ENCODE measurements at regions not wholly inside any gene's neighbourhood (a gene's known extent, or its start where the extent isn't known, plus 50 kb on each side); places are given as distances from the start of the nearest gene placed in this dataset.

- H2AK5ac ChIP-seq (ENCODE audit: low read length), result no peak overlapping the region
- H2BK120ac ChIP-seq (ENCODE audit: low read depth, low read length), result no peak overlapping the region
- H3K27me3 ChIP-seq (ENCODE audit: insufficient read depth, low read length, poor library complexity), result no peaks in the 10 kb centered on the region
- no peaks in the 10 kb centered on the region for H3K4me1 ChIP-seq (ENCODE audit: control insufficient read depth, low read depth, low read length)
- no peak for DNase-seq
- no peak overlapping the region for H3K56ac ChIP-seq (ENCODE audit: low read length)
- H2BK5ac ChIP-seq (ENCODE audit: low read length), result no peak overlapping the region
- H2BK15ac ChIP-seq (replicated peaks; ENCODE audit: low read depth), result no peak overlapping the region
- H3K36me3 ChIP-seq (ENCODE audit: control insufficient read depth, insufficient read depth, low read length), result no peaks in the 10 kb centered on the region
- no peak overlapping the region for H3K23ac ChIP-seq (ENCODE audit: low read length)
- H3K4me3 ChIP-seq (ENCODE audit: low read length), result no peak overlapping the region
- no peak overlapping the region for H3K4ac ChIP-seq (ENCODE audit: low read depth, low read length)
- no peaks in the 10 kb centered on the region for H3K79me1 ChIP-seq (ENCODE audit: low read length)
- H3K9ac ChIP-seq (ENCODE audit: low read length), result no peak overlapping the region
- no peak overlapping the region for H4K8ac ChIP-seq (ENCODE audit: low read depth, low read length)
- H4K5ac ChIP-seq (ENCODE audit: low read length), result no peak overlapping the region
- H3K27ac ChIP-seq (ENCODE audit: low read depth, low read length), result no peak overlapping the region
- H3K79me2 ChIP-seq (ENCODE audit: control insufficient read depth, insufficient read depth, low read length), result no peaks in the 10 kb centered on the region
- no peak overlapping the region for H3K4me2 ChIP-seq (ENCODE audit: low read length)
- no peak overlapping the region for H3K18ac ChIP-seq (ENCODE audit: low read length)
Observed at GRCh38 chr6:119612911-119613381, 263.4 kb upstream of the MAN1A1 start.

- no peaks in the 10 kb centered on the region for H3K79me2 ChIP-seq (ENCODE audit: control insufficient read depth, insufficient read depth, low read length)
- H3K27me3 ChIP-seq (ENCODE audit: insufficient read depth, low read length, poor library complexity), result no peaks in the 10 kb centered on the region
- no peak overlapping the region for H2BK120ac ChIP-seq (ENCODE audit: low read depth, low read length)
- H3K18ac ChIP-seq (ENCODE audit: low read length), result no peak overlapping the region
- no peak overlapping the region for H2AK5ac ChIP-seq (ENCODE audit: low read length)
- no peaks in the 10 kb centered on the region for H3K4me1 ChIP-seq (ENCODE audit: control insufficient read depth, low read depth, low read length)
- H4K8ac ChIP-seq (ENCODE audit: low read depth, low read length), result peak overlapping the region; percentile 28
- no peaks in the 10 kb centered on the region for H3K36me3 ChIP-seq (ENCODE audit: control insufficient read depth, insufficient read depth, low read length)
- no CpG with 5 or more reads among the region's 3 CpGs for WGBS (ENCODE audit: extremely low coverage, insufficient coverage, low lambda C conversion rate)
- no peak overlapping the region for H3K27ac ChIP-seq (ENCODE audit: low read depth, low read length)
- H3K9ac ChIP-seq (ENCODE audit: low read length), result no peak overlapping the region
- no peak overlapping the region for H4K5ac ChIP-seq (ENCODE audit: low read length)
- no peak overlapping the region for H2BK15ac ChIP-seq (replicated peaks; ENCODE audit: low read depth)
- H3K4ac ChIP-seq (ENCODE audit: low read depth, low read length), result no peak overlapping the region
- no peaks in the 10 kb centered on the region for H3K79me1 ChIP-seq (ENCODE audit: low read length)
- H3K23ac ChIP-seq (ENCODE audit: low read length), result no peak overlapping the region
- DNase-seq, result peak; percentile 54
- no peak overlapping the region for H3K56ac ChIP-seq (ENCODE audit: low read length)
- no peak overlapping the region for H3K4me2 ChIP-seq (ENCODE audit: low read length)
- H3K4me3 ChIP-seq (ENCODE audit: low read length), result no peak overlapping the region
- H2BK5ac ChIP-seq (ENCODE audit: low read length), result no peak overlapping the region
Observed at GRCh38 chr6:119612176-119612891, 262.8 kb upstream of the MAN1A1 start.

GRCh38 chr6:119610754-119611153 lies 261.2 kb upstream of the MAN1A1 start:
- no peak overlapping the region for H2BK120ac ChIP-seq (ENCODE audit: low read depth, low read length)
- H3K4me2 ChIP-seq (ENCODE audit: low read length), result no peak overlapping the region
- no peak overlapping the region for H3K27ac ChIP-seq (ENCODE audit: low read depth, low read length)
- H2BK5ac ChIP-seq (ENCODE audit: low read length), result no peak overlapping the region
- no peak overlapping the region for H2AK5ac ChIP-seq (ENCODE audit: low read length)
- no peak for DNase-seq
- no peaks in the 10 kb centered on the region for H3K79me2 ChIP-seq (ENCODE audit: control insufficient read depth, insufficient read depth, low read length)
- H3K23ac ChIP-seq (ENCODE audit: low read length), result no peak overlapping the region
- no peak overlapping the region for H4K5ac ChIP-seq (ENCODE audit: low read length)
- no peak overlapping the region for H3K4ac ChIP-seq (ENCODE audit: low read depth, low read length)
- H3K56ac ChIP-seq (ENCODE audit: low read length), result no peak overlapping the region
- H4K8ac ChIP-seq (ENCODE audit: low read depth, low read length), result no peak overlapping the region
- no peaks in the 10 kb centered on the region for H3K4me1 ChIP-seq (ENCODE audit: control insufficient read depth, low read depth, low read length)
- H3K4me3 ChIP-seq (ENCODE audit: low read length), result no peak overlapping the region
- no peak overlapping the region for H2BK15ac ChIP-seq (replicated peaks; ENCODE audit: low read depth)
- H3K79me1 ChIP-seq (ENCODE audit: low read length), result no peaks in the 10 kb centered on the region
- H3K9ac ChIP-seq (ENCODE audit: low read length), result no peak overlapping the region
- H3K27me3 ChIP-seq (ENCODE audit: insufficient read depth, low read length, poor library complexity), result no peaks in the 10 kb centered on the region
- no peak overlapping the region for H3K18ac ChIP-seq (ENCODE audit: low read length)
- no CpG with 5 or more reads among the region's 1 CpG for WGBS (ENCODE audit: extremely low coverage, insufficient coverage, low lambda C conversion rate)
- H3K36me3 ChIP-seq (ENCODE audit: control insufficient read depth, insufficient read depth, low read length), result no peaks in the 10 kb centered on the region

DNA sequence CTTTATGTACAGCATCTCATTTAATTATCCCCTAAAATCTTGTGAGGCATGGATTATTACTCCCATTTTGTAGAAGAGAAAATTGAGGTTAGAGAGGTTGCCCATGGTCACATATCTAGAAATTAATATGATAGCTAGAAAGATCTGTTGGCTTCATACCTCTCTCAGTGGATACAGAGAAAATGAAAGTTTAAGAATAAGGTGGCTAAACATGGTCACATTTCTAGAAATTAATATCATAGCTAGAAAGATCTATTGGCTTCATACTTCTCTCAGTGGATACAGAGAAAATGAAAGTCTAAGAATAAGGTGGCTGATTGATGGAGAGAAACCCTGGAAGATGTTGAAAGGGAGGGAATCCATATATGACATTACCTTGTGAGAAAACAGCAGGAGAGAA lies 260.7 kb upstream of the MAN1A1 start:
- no peak overlapping the region for H3K4me2 ChIP-seq (ENCODE audit: low read length)
- no peaks in the 10 kb centered on the region for H3K79me2 ChIP-seq (ENCODE audit: control insufficient read depth, insufficient read depth, low read length)

DNA sequence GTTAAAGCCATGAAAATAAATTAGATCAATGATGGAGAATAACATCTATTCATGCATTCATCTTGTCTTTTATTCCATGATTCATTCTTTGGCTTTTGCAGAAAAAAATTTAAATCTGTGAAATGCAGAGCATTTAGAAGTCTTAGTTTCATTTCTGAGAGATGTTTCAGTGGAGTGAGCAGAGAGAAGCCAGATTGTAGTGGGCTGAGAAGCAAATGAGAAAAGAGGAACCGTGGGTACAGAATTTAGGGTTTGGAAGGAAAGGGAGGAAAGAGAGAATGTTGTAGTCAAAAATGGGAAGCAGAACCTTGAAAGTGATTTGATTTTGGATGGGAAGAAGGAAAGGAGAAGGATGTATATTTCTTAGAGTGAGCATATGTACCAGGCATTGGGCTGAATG lies 260.3 kb upstream of the MAN1A1 start:
- no peaks in the 10 kb centered on the region for H3K4me1 ChIP-seq (ENCODE audit: control insufficient read depth, low read depth, low read length)
- no peak overlapping the region for H2BK120ac ChIP-seq (ENCODE audit: low read depth, low read length)
- no peak overlapping the region for H3K4me2 ChIP-seq (ENCODE audit: low read length)
- no peaks in the 10 kb centered on the region for H3K79me1 ChIP-seq (ENCODE audit: low read length)
- H3K4me3 ChIP-seq (ENCODE audit: low read length), result no peak overlapping the region
- H3K18ac ChIP-seq (ENCODE audit: low read length), result no peak overlapping the region
- H2BK5ac ChIP-seq (ENCODE audit: low read length), result no peak overlapping the region
- H3K9ac ChIP-seq (ENCODE audit: low read length), result no peak overlapping the region
- H3K4ac ChIP-seq (ENCODE audit: low read depth, low read length), result no peak overlapping the region
- no peak overlapping the region for H4K5ac ChIP-seq (ENCODE audit: low read length)
- H3K23ac ChIP-seq (ENCODE audit: low read length), result no peak overlapping the region
- WGBS (ENCODE audit: extremely low coverage, insufficient coverage, low lambda C conversion rate), result 100% methylated on average over 1 of the region's 1 CpG
- H3K36me3 ChIP-seq (ENCODE audit: control insufficient read depth, insufficient read depth, low read length), result no peaks in the 10 kb centered on the region
- H4K8ac ChIP-seq (ENCODE audit: low read depth, low read length), result no peak overlapping the region
- no peaks in the 10 kb centered on the region for H3K27me3 ChIP-seq (ENCODE audit: insufficient read depth, low read length, poor library complexity)
- H3K79me2 ChIP-seq (ENCODE audit: control insufficient read depth, insufficient read depth, low read length), result no peaks in the 10 kb centered on the region
- no peak overlapping the region for H2AK5ac ChIP-seq (ENCODE audit: low read length)
- no peak overlapping the region for H3K27ac ChIP-seq (ENCODE audit: low read depth, low read length)
- H2BK15ac ChIP-seq (replicated peaks; ENCODE audit: low read depth), result no peak overlapping the region
- no peak overlapping the region for H3K56ac ChIP-seq (ENCODE audit: low read length)
- no peak for DNase-seq

More for the DNA sequence above, 260.7 kb upstream of the MAN1A1 start:
- no peak overlapping the region for H3K9ac ChIP-seq (ENCODE audit: low read length)
- H3K4me3 ChIP-seq (ENCODE audit: low read length), result no peak overlapping the region
- no peak overlapping the region for H2BK120ac ChIP-seq (ENCODE audit: low read depth, low read length)
- H4K8ac ChIP-seq (ENCODE audit: low read depth, low read length), result no peak overlapping the region
- no peaks in the 10 kb centered on the region for H3K4me1 ChIP-seq (ENCODE audit: control insufficient read depth, low read depth, low read length)
- H3K79me1 ChIP-seq (ENCODE audit: low read length), result no peaks in the 10 kb centered on the region
- no peak overlapping the region for H3K4ac ChIP-seq (ENCODE audit: low read depth, low read length)
- no peaks in the 10 kb centered on the region for H3K27me3 ChIP-seq (ENCODE audit: insufficient read depth, low read length, poor library complexity)
- no peak overlapping the region for H3K18ac ChIP-seq (ENCODE audit: low read length)
- H4K5ac ChIP-seq (ENCODE audit: low read length), result no peak overlapping the region
- no peak overlapping the region for H2AK5ac ChIP-seq (ENCODE audit: low read length)
- H2BK5ac ChIP-seq (ENCODE audit: low read length), result no peak overlapping the region
- no peaks in the 10 kb centered on the region for H3K36me3 ChIP-seq (ENCODE audit: control insufficient read depth, insufficient read depth, low read length)
- H3K23ac ChIP-seq (ENCODE audit: low read length), result no peak overlapping the region
- no peak for DNase-seq
- no peak overlapping the region for H3K27ac ChIP-seq (ENCODE audit: low read depth, low read length)
- no peak overlapping the region for H3K56ac ChIP-seq (ENCODE audit: low read length)
- H2BK15ac ChIP-seq (replicated peaks; ENCODE audit: low read depth), result no peak overlapping the region

GRCh38 chr6:119608994-119609393 lies 259.4 kb upstream of the MAN1A1 start:
- H3K27ac ChIP-seq (ENCODE audit: low read depth, low read length), result no peak overlapping the region
- H2AK5ac ChIP-seq (ENCODE audit: low read length), result no peak overlapping the region
- H3K79me2 ChIP-seq (ENCODE audit: control insufficient read depth, insufficient read depth, low read length), result no peaks in the 10 kb centered on the region
- peak; percentile 42 for DNase-seq
- no peaks in the 10 kb centered on the region for H3K36me3 ChIP-seq (ENCODE audit: control insufficient read depth, insufficient read depth, low read length)
- H3K18ac ChIP-seq (ENCODE audit: low read length), result no peak overlapping the region
- no peak overlapping the region for H3K4me2 ChIP-seq (ENCODE audit: low read length)
- no peak overlapping the region for H4K8ac ChIP-seq (ENCODE audit: low read depth, low read length)
- no peak overlapping the region for H3K23ac ChIP-seq (ENCODE audit: low read length)
- H3K4me1 ChIP-seq (ENCODE audit: control insufficient read depth, low read depth, low read length), result no peaks in the 10 kb centered on the region
- no peaks in the 10 kb centered on the region for H3K79me1 ChIP-seq (ENCODE audit: low read length)
- H3K9ac ChIP-seq (ENCODE audit: low read length), result no peak overlapping the region
- no peak overlapping the region for H2BK15ac ChIP-seq (replicated peaks; ENCODE audit: low read depth)
- no peaks in the 10 kb centered on the region for H3K27me3 ChIP-seq (ENCODE audit: insufficient read depth, low read length, poor library complexity)
- H2BK5ac ChIP-seq (ENCODE audit: low read length), result no peak overlapping the region
- H2BK120ac ChIP-seq (ENCODE audit: low read depth, low read length), result no peak overlapping the region
- WGBS (ENCODE audit: extremely low coverage, insufficient coverage, low lambda C conversion rate), result no CpG with 5 or more reads among the region's 4 CpGs
- H3K56ac ChIP-seq (ENCODE audit: low read length), result no peak overlapping the region
- no peak overlapping the region for H3K4me3 ChIP-seq (ENCODE audit: low read length)
- H4K5ac ChIP-seq (ENCODE audit: low read length), result no peak overlapping the region
- H3K4ac ChIP-seq (ENCODE audit: low read depth, low read length), result no peak overlapping the region

Data from mesendoderm (in vitro differentiated cells).